Neural progenitor cell (in vitro differentiated cells): ENCODE measurements at regions not wholly inside any gene's neighbourhood (a gene's known extent, or its start where the extent isn't known, plus 50 kb on each side); places are given as distances from the start of the nearest gene placed in this dataset.

ENCODE experiments used
- CTCF ChIP-seq: fragments of 200-600 bp; sonication (generic); IDR thresholded peaks from 2 replicates; pipeline ENCODE4 v1.5.1; 2017; ENCODE audit warnings: antibody characterized with exemption, mild to moderate bottlenecking
- EZH2 ChIP-seq: fragments of 200-600 bp; sonication (generic); IDR thresholded peaks from 2 replicates; pipeline ENCODE4 v1.6.1; 2017; ENCODE audit warnings: antibody characterized with exemption, mild to moderate bottlenecking, moderate library complexity

GRCh38 chr9:85185486-85186217, 516.1 kb downstream of the NTRK2 start:
- TF ChIP-seq CTCF (no peak), EZH2 (no peak)
